ENCODE measurements at regions not wholly inside any gene's neighbourhood (a gene's known extent, or its start where the extent isn't known, plus 50 kb on each side); places are given as distances from the start of the nearest gene placed in this dataset.

DNA sequence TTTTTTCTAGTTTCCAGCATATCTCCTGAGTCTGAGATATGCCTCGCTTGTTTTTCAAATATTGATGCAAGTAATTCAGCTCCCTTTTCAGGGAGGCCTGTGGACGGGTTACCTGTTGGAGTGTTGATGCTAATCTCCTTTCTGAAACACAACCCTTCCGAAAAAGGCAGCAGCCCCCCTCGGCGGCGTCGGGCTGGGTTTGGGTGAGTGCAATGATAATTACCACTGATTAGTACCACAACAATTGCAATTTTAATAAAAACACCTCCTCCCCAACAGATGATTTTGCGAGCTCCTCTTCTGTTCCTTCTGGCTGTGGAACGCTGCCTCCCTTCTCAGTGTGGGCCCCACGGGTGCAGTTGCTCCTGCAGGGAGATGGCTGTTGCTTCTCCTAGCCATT is 66.3 kb downstream of the PTGR3 start:
- Histone ChIP-seq H3K4me3 (no peak overlapping the region), H3K27me3 (no peaks in the 10 kb centered on the region), H3K9me3 (peaks cover 0 to 30% (median 11%) of the 10 kb centered on the region in 12 donors), H3K27ac (no peak overlapping the region), H3K36me3 (no peaks in the 10 kb centered on the region), H3K4me1 (no peaks in the 10 kb centered on the region)
- intact Hi-C loops (cut with DNase I) = loop anchor here in 1 of 10 donors (10.0 kb wide), 1 partner anchor 178 kb away; no protein-coding TSS in a partner anchor
- WGBS, 4 donors = 88 to 92% (median 90%) methylated on average over 10 of the region's 10 CpGs
- TF ChIP-seq, protein P1, sequence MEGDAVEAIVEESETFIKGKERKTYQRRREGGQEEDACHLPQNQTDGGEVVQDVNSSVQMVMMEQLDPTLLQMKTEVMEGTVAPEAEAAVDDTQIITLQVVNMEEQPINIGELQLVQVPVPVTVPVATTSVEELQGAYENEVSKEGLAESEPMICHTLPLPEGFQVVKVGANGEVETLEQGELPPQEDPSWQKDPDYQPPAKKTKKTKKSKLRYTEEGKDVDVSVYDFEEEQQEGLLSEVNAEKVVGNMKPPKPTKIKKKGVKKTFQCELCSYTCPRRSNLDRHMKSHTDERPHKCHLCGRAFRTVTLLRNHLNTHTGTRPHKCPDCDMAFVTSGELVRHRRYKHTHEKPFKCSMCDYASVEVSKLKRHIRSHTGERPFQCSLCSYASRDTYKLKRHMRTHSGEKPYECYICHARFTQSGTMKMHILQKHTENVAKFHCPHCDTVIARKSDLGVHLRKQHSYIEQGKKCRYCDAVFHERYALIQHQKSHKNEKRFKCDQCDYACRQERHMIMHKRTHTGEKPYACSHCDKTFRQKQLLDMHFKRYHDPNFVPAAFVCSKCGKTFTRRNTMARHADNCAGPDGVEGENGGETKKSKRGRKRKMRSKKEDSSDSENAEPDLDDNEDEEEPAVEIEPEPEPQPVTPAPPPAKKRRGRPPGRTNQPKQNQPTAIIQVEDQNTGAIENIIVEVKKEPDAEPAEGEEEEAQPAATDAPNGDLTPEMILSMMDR (IDR thresholded peaks at IDR 0.05) = no peak
- TF ChIP-seq POLR2A (IDR thresholded peaks at IDR 0.05) = no peak
- DNase-seq = no peak
- no peak for ATAC-seq

DNA sequence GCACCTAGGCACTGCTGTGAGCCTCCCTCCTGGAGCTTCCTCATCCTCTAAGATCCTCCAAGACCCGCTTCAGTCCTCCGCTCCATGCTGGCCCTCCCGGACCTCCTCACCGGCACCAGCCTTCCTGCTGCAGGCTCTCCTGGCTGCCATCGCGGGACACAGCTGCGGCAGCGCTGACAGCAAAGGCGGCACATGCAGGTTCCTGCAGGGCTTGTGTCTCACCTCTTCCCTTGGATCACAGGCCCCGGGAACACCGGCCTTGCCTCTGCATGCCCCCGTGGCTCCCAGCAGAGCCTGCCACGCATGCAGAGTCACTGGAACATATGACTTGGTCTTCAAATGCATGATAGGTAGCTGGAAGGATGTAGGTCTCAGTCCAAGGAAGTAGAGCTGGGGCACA is 67.2 kb downstream of the PTGR3 start:
- no peaks in the 10 kb centered on the region for H3K27me3 ChIP-seq
- no peak for TF ChIP-seq POLR2A (IDR thresholded peaks at IDR 0.05)
- TF ChIP-seq, protein P1 (IDR thresholded peaks at IDR 0.05) = no peak
- peak in 1 of 5 donors; percentile 45 for DNase-seq
- no peaks in the 10 kb centered on the region for H3K4me1 ChIP-seq
- peaks cover 0 to 21% (median 5%) of the 10 kb centered on the region in 12 donors for H3K9me3 ChIP-seq
- WGBS, 4 donors = 92 to 97% (median 95%) methylated on average over 13 of the region's 13 CpGs
- no peaks in the 10 kb centered on the region for H3K36me3 ChIP-seq
- no peak for ATAC-seq
- H3K4me3 ChIP-seq = no peak overlapping the region
- intact Hi-C loops (cut with DNase I) = loop anchor here in 1 of 10 donors (10.0 kb wide), 1 partner anchor 177 kb away; no protein-coding TSS in a partner anchor
- H3K27ac ChIP-seq = no peak overlapping the region

DNA sequence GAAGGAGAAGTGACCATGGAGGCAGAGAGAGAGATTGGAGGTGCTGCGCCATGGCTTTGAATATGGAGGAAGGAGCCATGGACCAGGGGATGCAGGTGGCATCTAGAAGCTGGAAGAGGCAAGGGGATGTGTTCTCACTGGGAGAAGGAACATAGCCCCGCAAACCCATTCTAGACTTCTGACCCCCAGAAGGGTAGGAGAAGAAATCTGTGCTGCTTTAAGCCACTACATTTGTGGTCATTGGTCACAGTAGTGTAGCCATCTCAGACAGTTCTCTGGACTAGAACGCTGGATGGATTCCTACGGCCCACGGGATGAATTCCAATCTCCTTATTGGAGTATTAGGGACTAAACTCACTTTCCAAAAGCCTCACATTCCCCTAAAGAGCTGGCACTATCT is 67.8 kb downstream of the PTGR3 start:
- H3K9me3 ChIP-seq = peaks cover 0 to 16% (median 5%) of the 10 kb centered on the region in 12 donors
- intact Hi-C loops (cut with DNase I) = loop anchor here in 1 of 10 donors (10.0 kb wide), 1 partner anchor 176 kb away; no protein-coding TSS in a partner anchor

DNA sequence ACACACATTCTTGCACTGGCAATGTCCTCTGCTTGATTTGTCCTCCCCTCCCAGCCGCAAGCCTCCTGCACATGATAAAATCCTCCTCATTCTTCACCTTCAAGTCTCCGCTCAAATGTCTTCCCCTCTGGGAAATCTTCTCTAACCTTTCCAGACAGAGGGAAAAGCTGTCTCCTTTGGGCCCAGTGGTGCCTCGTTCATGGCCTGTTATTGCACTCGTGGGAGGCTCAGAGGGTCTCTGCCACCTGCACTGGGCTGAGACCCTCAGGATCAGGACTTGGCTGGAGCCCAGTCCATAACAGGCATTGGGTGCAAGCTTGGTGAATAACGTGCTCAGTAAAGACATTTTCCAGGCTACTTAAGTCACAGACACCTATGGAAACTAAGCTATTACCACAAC is 68.6 kb downstream of the PTGR3 start:
- no peak for ATAC-seq
- intact Hi-C loops (cut with DNase I) = loop anchor here in 1 of 10 donors (10.0 kb wide), 1 partner anchor 175 kb away; no protein-coding TSS in a partner anchor
- Histone ChIP-seq H3K4me1 (no peaks in the 10 kb centered on the region), H3K27ac (no peak overlapping the region), H3K27me3 (no peaks in the 10 kb centered on the region), H3K36me3 (no peaks in the 10 kb centered on the region), H3K9me3 (peaks cover 0 to 14% (median 5%) of the 10 kb centered on the region in 12 donors), H3K4me3 (no peak overlapping the region)
- no peak for DNase-seq
- WGBS, 4 donors = 68 to 76% (median 72%) methylated on average over 5 of the region's 5 CpGs
- no peak for TF ChIP-seq POLR2A (IDR thresholded peaks at IDR 0.05)
- TF ChIP-seq, protein P1 (IDR thresholded peaks at IDR 0.05) = no peak

More for the DNA sequence above, 67.8 kb downstream of the PTGR3 start:
- TF ChIP-seq, protein P1 (IDR thresholded peaks at IDR 0.05) = no peak
- DNase-seq (no peak), ATAC-seq (no peak)
- H3K27me3 ChIP-seq = no peaks in the 10 kb centered on the region
- no peaks in the 10 kb centered on the region for H3K4me1 ChIP-seq
- H3K4me3 ChIP-seq = no peak overlapping the region
- 90 to 92% (median 91%) methylated on average over 5 of the region's 5 CpGs for WGBS, 4 donors
- H3K36me3 ChIP-seq = no peaks in the 10 kb centered on the region
- H3K27ac ChIP-seq = no peak overlapping the region

All from heart left ventricle (tissue), 16 donors.